ENCODE measurements at regions not wholly inside any gene's neighbourhood (a gene's known extent, or its start where the extent isn't known, plus 50 kb on each side); places are given as distances from the start of the nearest gene placed in this dataset.

DNA sequence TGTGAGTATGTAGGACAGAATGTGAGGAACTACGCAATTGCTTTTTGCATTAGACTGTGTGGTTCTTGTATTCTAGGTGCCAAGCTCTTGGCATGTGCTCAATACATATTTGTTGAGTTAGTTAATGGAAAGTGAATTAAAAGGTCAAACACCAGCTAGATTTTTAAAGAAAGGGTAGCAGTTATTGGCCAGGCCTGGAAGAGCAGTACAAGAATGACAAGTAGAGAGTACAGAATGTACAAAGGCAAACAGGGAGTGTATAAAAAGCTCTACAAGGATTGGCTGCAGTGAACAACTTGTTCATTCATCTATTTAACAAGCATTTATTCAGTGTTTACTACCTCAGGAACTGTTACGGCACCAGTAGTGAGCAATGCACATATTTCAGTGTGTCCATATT is 854.0 kb upstream of the SEL1L start:
- no peak for TF ChIP-seq EZH2 (IDR thresholded peaks at IDR 0.05; ENCODE audit: borderline replicate concordance)
- TF ChIP-seq, protein P1, sequence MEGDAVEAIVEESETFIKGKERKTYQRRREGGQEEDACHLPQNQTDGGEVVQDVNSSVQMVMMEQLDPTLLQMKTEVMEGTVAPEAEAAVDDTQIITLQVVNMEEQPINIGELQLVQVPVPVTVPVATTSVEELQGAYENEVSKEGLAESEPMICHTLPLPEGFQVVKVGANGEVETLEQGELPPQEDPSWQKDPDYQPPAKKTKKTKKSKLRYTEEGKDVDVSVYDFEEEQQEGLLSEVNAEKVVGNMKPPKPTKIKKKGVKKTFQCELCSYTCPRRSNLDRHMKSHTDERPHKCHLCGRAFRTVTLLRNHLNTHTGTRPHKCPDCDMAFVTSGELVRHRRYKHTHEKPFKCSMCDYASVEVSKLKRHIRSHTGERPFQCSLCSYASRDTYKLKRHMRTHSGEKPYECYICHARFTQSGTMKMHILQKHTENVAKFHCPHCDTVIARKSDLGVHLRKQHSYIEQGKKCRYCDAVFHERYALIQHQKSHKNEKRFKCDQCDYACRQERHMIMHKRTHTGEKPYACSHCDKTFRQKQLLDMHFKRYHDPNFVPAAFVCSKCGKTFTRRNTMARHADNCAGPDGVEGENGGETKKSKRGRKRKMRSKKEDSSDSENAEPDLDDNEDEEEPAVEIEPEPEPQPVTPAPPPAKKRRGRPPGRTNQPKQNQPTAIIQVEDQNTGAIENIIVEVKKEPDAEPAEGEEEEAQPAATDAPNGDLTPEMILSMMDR (IDR thresholded peaks at IDR 0.05; ENCODE audit: poor library complexity) = no peak
